CD14-positive monocyte (primary cell): ENCODE measurements at regions not wholly inside any gene's neighbourhood (a gene's known extent, or its start where the extent isn't known, plus 50 kb on each side); places are given as distances from the start of the nearest gene placed in this dataset.
A peak's percentile ranks its signal among the peaks of the same experiment; 100 is the strongest.

ENCODE experiments used
- DNase-seq, 3 donors: peaks; one replicate each; pipeline ENCODE4 v3.0.0-alpha.2; 2011 to 2022
- H2AFZ ChIP-seq: 2 replicates; pipeline ENCODE4 v1.6.0; 2012; ENCODE audit warnings: mild to moderate bottlenecking, low read depth, low read length, inconsistent platforms; ENCODE audit not compliant: insufficient read depth, poor library complexity, severe bottlenecking
- H3K27ac ChIP-seq, 2 donors: 1 replicate in 1 of 2; 2 replicates in 1 of 2; pipeline ENCODE4 v1.5.1; 2012 to 2013; ENCODE audit warnings: low read length in 2 of 2, control low read depth in 1 of 2, inconsistent platforms in 1 of 2, low read depth in 1 of 2, mild to moderate bottlenecking in 1 of 2
- H3K27me3 ChIP-seq, 2 donors: one replicate each; pipeline versions ENCODE4 v1.6.0 to v1.6.1; 2011 to 2013; ENCODE audit warnings: low read length in 2 of 2; ENCODE audit not compliant: control insufficient read depth in 2 of 2, insufficient read depth in 2 of 2
- H3K36me3 ChIP-seq, 2 donors: replicated peaks in 1 of 2; 1 replicate in 1 of 2; 2 replicates in 1 of 2; pipeline versions ENCODE4 v1.5.1 to v1.6.1; 2012 to 2013; ENCODE audit warnings: low read length in 2 of 2, control low read depth in 1 of 2, inconsistent platforms in 1 of 2, mild to moderate bottlenecking in 1 of 2; ENCODE audit not compliant: insufficient read depth in 2 of 2, control insufficient read depth in 1 of 2
- H3K4me1 ChIP-seq, 2 donors: 1 replicate in 1 of 2; 2 replicates in 1 of 2; pipeline versions ENCODE4 v1.5.1 to v1.6.1; 2012 to 2013; ENCODE audit warnings: low read length in 2 of 2, control low read depth in 1 of 2, inconsistent platforms in 1 of 2, mild to moderate bottlenecking in 1 of 2, moderate library complexity in 1 of 2; ENCODE audit not compliant: insufficient read depth in 2 of 2, control insufficient read depth in 1 of 2
- H3K4me2 ChIP-seq: replicated peaks from 2 replicates; pipeline ENCODE3; 2012; ENCODE audit warnings: low read length, moderate library complexity, mild to moderate bottlenecking; ENCODE audit not compliant: poor library complexity, severe bottlenecking; ENCODE audit errors: extremely low read depth
- H3K4me3 ChIP-seq, 3 experiments: fragments of 200-600 bp in 1 of 3; sonication (generic) in 1 of 3; replicated peaks in 1 of 3; 1 replicate in 2 of 3; 2 replicates in 1 of 3; pipeline ENCODE4 v1.5.1; 2011 to 2013; ENCODE audit warnings: low read length in 3 of 3, mild to moderate bottlenecking in 3 of 3, control low read depth in 2 of 3, low read depth in 2 of 3, inconsistent platforms in 1 of 3, moderate library complexity in 1 of 3
- H3K79me2 ChIP-seq: 2 replicates; pipeline ENCODE4 v1.6.0; 2012; ENCODE audit warnings: mild to moderate bottlenecking, control low read depth, inconsistent platforms, low read length, moderate library complexity; ENCODE audit not compliant: insufficient read depth
- H3K9ac ChIP-seq: 2 replicates; pipeline ENCODE4 v1.6.0; 2017; ENCODE audit warnings: low read length, mild to moderate bottlenecking; ENCODE audit not compliant: insufficient read depth, poor library complexity, severe bottlenecking
- H3K9me3 ChIP-seq, 2 donors: replicated peaks in 1 of 2; 1 replicate in 1 of 2; 2 replicates in 1 of 2; pipeline versions ENCODE4 v1.5.1 to v1.6.1; 2012 to 2013; ENCODE audit warnings: low read length in 2 of 2, control low read depth in 1 of 2; ENCODE audit not compliant: control insufficient read depth in 1 of 2, insufficient read depth in 1 of 2
- H4K20me1 ChIP-seq: 2 replicates; pipeline ENCODE4 v1.6.0; 2012; ENCODE audit warnings: mild to moderate bottlenecking, low read length, control low read depth, moderate library complexity; ENCODE audit not compliant: insufficient read depth
- H3K27ac Mint-ChIP-seq, 7 donors: one replicate each; pipeline ENCODE4 v1.8.0; 2020; ENCODE audit warnings: mild to moderate bottlenecking in 7 of 7, mixed read lengths in 7 of 7, moderate library complexity in 6 of 7, inconsistent platforms in 2 of 7
- H3K27me3 Mint-ChIP-seq, 3 donors: one replicate each; pipeline ENCODE4 v1.8.0; 2021 to 2022; ENCODE audit warnings: low read depth in 3 of 3, mild to moderate bottlenecking in 3 of 3, mixed read lengths in 3 of 3, moderate library complexity in 3 of 3, inconsistent platforms in 1 of 3
- H3K36me3 Mint-ChIP-seq, 2 donors: one replicate each; pipeline ENCODE4 v1.8.0; 2020; ENCODE audit warnings: mixed read lengths in 2 of 2, inconsistent platforms in 1 of 2, mild to moderate bottlenecking in 1 of 2
- H3K4me1 Mint-ChIP-seq: one replicate; pipeline ENCODE4 v1.8.0; 2020; ENCODE audit warnings: mild to moderate bottlenecking, mixed read lengths
- H3K4me3 Mint-ChIP-seq, 2 donors: one replicate each; pipeline ENCODE4 v1.8.0; 2020; ENCODE audit warnings: mild to moderate bottlenecking in 2 of 2, mixed read lengths in 2 of 2, moderate library complexity in 1 of 2
- H3K9me3 Mint-ChIP-seq, 7 donors: one replicate each; pipeline ENCODE4 v1.8.0; 2020 to 2022; ENCODE audit warnings: mixed read lengths in 7 of 7, mild to moderate bottlenecking in 6 of 7, moderate library complexity in 6 of 7, inconsistent platforms in 2 of 7
- CTCF ChIP-seq: fragments of 200-600 bp; IDR thresholded peaks from one replicate; pipeline ENCODE4 v1.8.0; 2022; ENCODE audit warnings: antibody characterized with exemption, mild to moderate bottlenecking
- WGBS: methylation state at CpG from one replicate; pipeline ENCODE4 v1.1.5; 2013; ENCODE audit warnings: missing lambda C conversion rate; ENCODE audit not compliant: insufficient coverage; 5-methylcytosine and 5-hydroxymethylcytosine counted together
- intact Hi-C, 2 donors: fragments of 100-400 bp; cut with micrococcal nuclease; formaldehyde crosslinking; loops; one replicate each; pipeline versions ENCODE4 v1.15.0 to v1.15.1; 2023

- TF ChIP-seq CTCF, result no peak
- Histone ChIP-seq H4K20me1 (no peaks in the 10 kb centered on the region), H3K79me2 (no peaks in the 10 kb centered on the region), H3K27ac (no peak overlapping the region), H3K4me1 (peaks cover 14 to 19% of the 10 kb centered on the region in 2 donors), H3K4me2 (no peak overlapping the region), H3K36me3 (no peaks in the 10 kb centered on the region), H3K4me3 (no peak overlapping the region), H3K27me3 (no peaks in the 10 kb centered on the region), H2AFZ (no peak overlapping the region), H3K9me3 (no peaks in the 10 kb centered on the region), H3K9ac (no peak overlapping the region)
- intact Hi-C loops, result no loop called here
- Mint-ChIP-seq H3K27me3 (peaks cover 0 to 7% (median 2%) of the 10 kb centered on the region in 3 donors), H3K36me3 (no peaks in the 10 kb centered on the region), H3K4me3 (no peak overlapping the region), H3K4me1 (peaks cover 19% of the 10 kb centered on the region), H3K9me3 (peaks cover 0 to 8% (median 0%) of the 10 kb centered on the region in 7 donors), H3K27ac (no peak overlapping the region)
- no peak for DNase-seq
- WGBS, result no CpG with 5 or more reads among the region's 2 CpGs
Measured at GRCh38 chrX:20410540-20410939, 143.8 kb upstream of the RPS6KA3 start.

- no peaks in the 10 kb centered on the region for H3K36me3 ChIP-seq
Measured at GRCh38 chrX:20409991-20410390, 143.3 kb upstream of the RPS6KA3 start.

More at GRCh38 chrX:20409991-20410390, 143.3 kb upstream of the RPS6KA3 start:
- Histone ChIP-seq H3K27me3 (no peaks in the 10 kb centered on the region), H3K9ac (no peak overlapping the region), H3K27ac (no peak overlapping the region), H4K20me1 (no peaks in the 10 kb centered on the region), H3K4me2 (no peak overlapping the region), H2AFZ (no peak overlapping the region), H3K4me3 (no peak overlapping the region), H3K79me2 (no peaks in the 10 kb centered on the region), H3K4me1 (peaks cover 14 to 19% of the 10 kb centered on the region in 2 donors), H3K9me3 (no peaks in the 10 kb centered on the region)
- no peaks in the 10 kb centered on the region for H3K36me3 Mint-ChIP-seq
- DNase-seq, result no peak
- peaks cover 0 to 9% (median 2%) of the 10 kb centered on the region in 3 donors for H3K27me3 Mint-ChIP-seq
- intact Hi-C loops, result no loop called here
- no peak overlapping the region for H3K4me3 Mint-ChIP-seq
- H3K27ac Mint-ChIP-seq, result peak overlapping the region in 1 of 7 donors; percentile 15
- peaks cover 0 to 8% (median 0%) of the 10 kb centered on the region in 7 donors for H3K9me3 Mint-ChIP-seq
- TF ChIP-seq CTCF, result no peak
- H3K4me1 Mint-ChIP-seq, result peaks cover 19% of the 10 kb centered on the region
- no CpG with 5 or more reads among the region's 6 CpGs for WGBS
